GM10266 (cell line): ENCODE measurements at regions not wholly inside any gene's neighbourhood (a gene's known extent, or its start where the extent isn't known, plus 50 kb on each side); places are given as distances from the start of the nearest gene placed in this dataset.
A peak's percentile ranks its signal among the peaks of the same experiment; 100 is the strongest.

Source experiments
- DNase-seq: peaks from one replicate; pipeline ENCODE4 v3.0.0; 2012; ENCODE audit errors: extremely low spot score
- CTCF ChIP-seq: IDR thresholded peaks from 2 replicates; pipeline ENCODE4 v1.5.1; 2012; ENCODE audit warnings: mild to moderate bottlenecking, low read depth; ENCODE audit not compliant: control insufficient read depth, insufficient read depth; ENCODE audit errors: missing control alignments

GRCh38 chr5:74295676-74296075, 344.9 kb downstream of the ENC1 start:
- TF ChIP-seq CTCF: no peak
- no peak for DNase-seq

GRCh38 chr5:74295141-74295540, 345.4 kb downstream of the ENC1 start:
- no peak for DNase-seq

GRCh38 chr5:74294231-74294705, 346.3 kb downstream of the ENC1 start:
- TF ChIP-seq CTCF: no peak
- DNase-seq: peak; percentile 9

More at GRCh38 chr5:74295141-74295540, 345.4 kb downstream of the ENC1 start:
- TF ChIP-seq CTCF: no peak

GRCh38 chr5:74293182-74293581, 347.3 kb downstream of the ENC1 start:
- no peak for TF ChIP-seq CTCF
- DNase-seq: no peak

- DNase-seq: no peak
Observed at GRCh38 chr5:74290634-74291241, 349.8 kb downstream of the ENC1 start.

GRCh38 chr5:74289691-74290090, 350.8 kb downstream of the ENC1 start:
- TF ChIP-seq CTCF: no peak
- no peak for DNase-seq

More at GRCh38 chr5:74290634-74291241, 349.8 kb downstream of the ENC1 start:
- no peak for TF ChIP-seq CTCF

- DNase-seq: no peak
Observed at GRCh38 chr5:74289238-74289637, 351.3 kb downstream of the ENC1 start.

More at GRCh38 chr5:74289238-74289637, 351.3 kb downstream of the ENC1 start:
- TF ChIP-seq CTCF: no peak
